Stimulated activated CD4-positive, alpha-beta T cell treated with anti-CD3 and anti-CD28 coated beads, Interleukin-4, amount 100 ng/mL, for 1 hour (primary cell): ENCODE measurements at regions not wholly inside any gene's neighbourhood (a gene's known extent, or its start where the extent isn't known, plus 50 kb on each side); places are given as distances from the start of the nearest gene placed in this dataset.

Source experiments
- DNase-seq: peaks from one replicate; pipeline ENCODE4 v3.0.0-alpha.2; 2020

GRCh38 chr4:153974452-153974851 is 185.6 kb upstream of the SFRP2 start:
- DNase-seq: no peak

- DNase-seq: no peak
These were observed 185.1 kb upstream of the SFRP2 start for GRCh38 chr4:153973942-153974341.

- DNase-seq: no peak
These were observed 183.0 kb upstream of the SFRP2 start for GRCh38 chr4:153971899-153972298.

- no peak for DNase-seq
These were observed 181.3 kb upstream of the SFRP2 start for GRCh38 chr4:153970169-153970568.

GRCh38 chr4:153969542-153969941 is 180.7 kb upstream of the SFRP2 start:
- DNase-seq: no peak

GRCh38 chr4:153966641-153967040 is 177.8 kb upstream of the SFRP2 start:
- no peak for DNase-seq

GRCh38 chr4:153963216-153963615 is 174.3 kb upstream of the SFRP2 start:
- no peak for DNase-seq

GRCh38 chr4:153962311-153963039 is 173.6 kb upstream of the SFRP2 start:
- DNase-seq: no peak

GRCh38 chr4:153955327-153955726 is 166.4 kb upstream of the SFRP2 start:
- no peak for DNase-seq

GRCh38 chr4:153954654-153955053 is 165.8 kb upstream of the SFRP2 start:
- no peak for DNase-seq

GRCh38 chr4:153950100-153950979 is 161.5 kb upstream of the SFRP2 start:
- no peak for DNase-seq

- DNase-seq: no peak
These were observed 159.2 kb upstream of the SFRP2 start for GRCh38 chr4:153948041-153948440.

- no peak for DNase-seq
These were observed 158.2 kb upstream of the SFRP2 start for GRCh38 chr4:153947124-153947523.

- DNase-seq: no peak
These were observed 156.8 kb upstream of the SFRP2 start for GRCh38 chr4:153945704-153946103.

- no peak for DNase-seq
These were observed 155.0 kb upstream of the SFRP2 start for GRCh38 chr4:153943738-153944415.

- DNase-seq: no peak
These were observed 152.0 kb upstream of the SFRP2 start for GRCh38 chr4:153940916-153941315.

GRCh38 chr4:153939570-153939969 is 150.7 kb upstream of the SFRP2 start:
- no peak for DNase-seq

GRCh38 chr4:153938994-153939393 is 150.1 kb upstream of the SFRP2 start:
- DNase-seq: no peak

GRCh38 chr4:153937289-153937688 is 148.4 kb upstream of the SFRP2 start:
- DNase-seq: no peak

GRCh38 chr4:153936121-153936520 is 147.2 kb upstream of the SFRP2 start:
- no peak for DNase-seq

- DNase-seq: no peak
These were observed 145.8 kb upstream of the SFRP2 start for GRCh38 chr4:153934688-153935017.

GRCh38 chr4:153933915-153934687 is 145.2 kb upstream of the SFRP2 start:
- no peak for DNase-seq

- no peak for DNase-seq
These were observed 142.9 kb upstream of the SFRP2 start for GRCh38 chr4:153931804-153932203.
